ENCODE measurements at regions not wholly inside any gene's neighbourhood (a gene's known extent, or its start where the extent isn't known, plus 50 kb on each side); places are given as distances from the start of the nearest gene placed in this dataset.

DNA sequence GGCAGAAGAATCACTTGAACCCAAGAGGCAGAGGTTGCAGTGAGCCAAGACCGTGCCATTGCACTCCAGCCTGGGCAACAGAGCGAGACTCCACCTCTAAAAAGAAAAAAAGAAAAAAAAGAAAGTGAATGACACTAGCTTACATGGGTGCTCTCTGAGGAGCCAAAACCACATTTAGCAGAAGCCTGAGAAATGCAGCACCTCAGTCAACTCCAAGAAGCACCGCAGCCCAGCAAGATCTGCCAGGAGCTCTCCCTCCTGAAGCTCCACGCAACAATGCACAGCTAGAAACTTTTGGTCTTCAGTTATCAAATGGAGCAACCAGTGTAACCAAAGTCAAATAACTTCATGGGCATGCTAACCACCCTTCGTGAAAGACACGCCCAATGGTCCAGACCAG is 229.1 kb downstream of the SETD4 start:
- H3K4me1 Mint-ChIP-seq (ENCODE audit: unreplicated experiment), result peaks cover 12% of the 10 kb centered on the region
- no peak overlapping the region for H3K27ac Mint-ChIP-seq (ENCODE audit: unreplicated experiment)
- no peaks in the 10 kb centered on the region for H3K9me3 Mint-ChIP-seq (ENCODE audit: unreplicated experiment)
- no peak for DNase-seq (ENCODE audit: low spot score)
- H3K27me3 Mint-ChIP-seq (ENCODE audit: unreplicated experiment), result no peaks in the 10 kb centered on the region
- peaks cover 3% of the 10 kb centered on the region for H3K36me3 Mint-ChIP-seq (ENCODE audit: low read depth, unreplicated experiment)
- TF ChIP-seq CTCF (IDR thresholded peaks at IDR 0.05; ENCODE audit: unreplicated experiment), result no peak
- no peak overlapping the region for H3K4me3 Mint-ChIP-seq (ENCODE audit: unreplicated experiment)

DNA sequence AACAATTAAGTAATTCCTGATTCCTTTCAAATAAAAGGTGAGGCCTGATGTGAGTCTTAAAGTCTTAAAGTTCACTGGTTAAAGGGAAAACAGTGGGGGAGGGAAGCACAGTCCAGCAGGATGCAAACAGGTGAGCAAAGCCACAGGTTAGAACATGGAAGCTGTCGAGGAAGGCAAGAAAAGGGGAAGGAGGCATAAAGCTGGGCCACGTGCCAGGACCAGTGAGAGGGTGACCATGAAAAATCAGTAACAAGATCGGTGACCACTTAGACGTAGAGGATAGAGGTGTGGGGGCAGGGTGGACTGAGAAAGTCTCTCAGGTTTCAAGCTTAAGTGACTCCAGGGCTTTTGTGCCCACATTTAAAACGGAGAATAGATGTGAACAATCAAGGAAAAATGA is 231.3 kb downstream of the SETD4 start:
- no peak for TF ChIP-seq CTCF (IDR thresholded peaks at IDR 0.05; ENCODE audit: unreplicated experiment)
- Mint-ChIP-seq H3K4me3 (ENCODE audit: unreplicated experiment) (no peak overlapping the region), H3K9me3 (ENCODE audit: unreplicated experiment) (no peaks in the 10 kb centered on the region), H3K27ac (ENCODE audit: unreplicated experiment) (no peak overlapping the region), H3K36me3 (ENCODE audit: low read depth, unreplicated experiment) (peaks cover 5% of the 10 kb centered on the region), H3K27me3 (ENCODE audit: unreplicated experiment) (no peaks in the 10 kb centered on the region), H3K4me1 (ENCODE audit: unreplicated experiment) (peaks cover 7% of the 10 kb centered on the region)
- DNase-seq (ENCODE audit: low spot score), result no peak

DNA sequence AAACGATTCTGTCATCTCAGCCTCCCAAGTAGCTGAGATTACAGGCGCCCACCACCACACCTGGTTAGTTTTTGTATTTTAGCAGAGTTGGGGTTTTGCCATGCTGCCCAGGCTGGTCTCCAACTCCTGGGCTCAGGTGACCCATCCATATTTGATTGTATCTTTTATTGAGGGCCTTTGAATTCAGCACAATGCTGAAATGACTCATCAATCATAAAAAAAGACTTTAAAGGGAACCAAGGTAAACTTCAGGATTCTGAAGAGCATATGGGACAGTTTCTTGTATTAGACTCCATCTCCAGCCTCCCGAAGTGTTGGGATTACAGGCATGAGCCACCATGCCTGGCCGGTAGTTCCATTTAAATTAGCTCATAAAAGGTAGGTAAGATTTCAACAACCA is 232.2 kb downstream of the SETD4 start:
- H3K27me3 Mint-ChIP-seq (ENCODE audit: unreplicated experiment), result no peaks in the 10 kb centered on the region
- no peak for TF ChIP-seq CTCF (IDR thresholded peaks at IDR 0.05; ENCODE audit: unreplicated experiment)
- no peak overlapping the region for H3K4me3 Mint-ChIP-seq (ENCODE audit: unreplicated experiment)
- no peak for DNase-seq (ENCODE audit: low spot score)
- H3K36me3 Mint-ChIP-seq (ENCODE audit: low read depth, unreplicated experiment), result peaks cover 8% of the 10 kb centered on the region
- H3K4me1 Mint-ChIP-seq (ENCODE audit: unreplicated experiment), result no peaks in the 10 kb centered on the region
- H3K9me3 Mint-ChIP-seq (ENCODE audit: unreplicated experiment), result peaks cover 3% of the 10 kb centered on the region
- H3K27ac Mint-ChIP-seq (ENCODE audit: unreplicated experiment), result no peak overlapping the region

- H3K4me3 Mint-ChIP-seq (ENCODE audit: unreplicated experiment), result no peak overlapping the region
- no peaks in the 10 kb centered on the region for H3K27me3 Mint-ChIP-seq (ENCODE audit: unreplicated experiment)
- peaks cover 3% of the 10 kb centered on the region for H3K9me3 Mint-ChIP-seq (ENCODE audit: unreplicated experiment)
- no peak for TF ChIP-seq CTCF (IDR thresholded peaks at IDR 0.05; ENCODE audit: unreplicated experiment)
- no peak for DNase-seq (ENCODE audit: low spot score)
- H3K36me3 Mint-ChIP-seq (ENCODE audit: low read depth, unreplicated experiment), result peaks cover 8% of the 10 kb centered on the region
- no peak overlapping the region for H3K27ac Mint-ChIP-seq (ENCODE audit: unreplicated experiment)
- no peaks in the 10 kb centered on the region for H3K4me1 Mint-ChIP-seq (ENCODE audit: unreplicated experiment)
Observed at GRCh38 chr21:35827004-35827403, 233.3 kb downstream of the SETD4 start.

DNA sequence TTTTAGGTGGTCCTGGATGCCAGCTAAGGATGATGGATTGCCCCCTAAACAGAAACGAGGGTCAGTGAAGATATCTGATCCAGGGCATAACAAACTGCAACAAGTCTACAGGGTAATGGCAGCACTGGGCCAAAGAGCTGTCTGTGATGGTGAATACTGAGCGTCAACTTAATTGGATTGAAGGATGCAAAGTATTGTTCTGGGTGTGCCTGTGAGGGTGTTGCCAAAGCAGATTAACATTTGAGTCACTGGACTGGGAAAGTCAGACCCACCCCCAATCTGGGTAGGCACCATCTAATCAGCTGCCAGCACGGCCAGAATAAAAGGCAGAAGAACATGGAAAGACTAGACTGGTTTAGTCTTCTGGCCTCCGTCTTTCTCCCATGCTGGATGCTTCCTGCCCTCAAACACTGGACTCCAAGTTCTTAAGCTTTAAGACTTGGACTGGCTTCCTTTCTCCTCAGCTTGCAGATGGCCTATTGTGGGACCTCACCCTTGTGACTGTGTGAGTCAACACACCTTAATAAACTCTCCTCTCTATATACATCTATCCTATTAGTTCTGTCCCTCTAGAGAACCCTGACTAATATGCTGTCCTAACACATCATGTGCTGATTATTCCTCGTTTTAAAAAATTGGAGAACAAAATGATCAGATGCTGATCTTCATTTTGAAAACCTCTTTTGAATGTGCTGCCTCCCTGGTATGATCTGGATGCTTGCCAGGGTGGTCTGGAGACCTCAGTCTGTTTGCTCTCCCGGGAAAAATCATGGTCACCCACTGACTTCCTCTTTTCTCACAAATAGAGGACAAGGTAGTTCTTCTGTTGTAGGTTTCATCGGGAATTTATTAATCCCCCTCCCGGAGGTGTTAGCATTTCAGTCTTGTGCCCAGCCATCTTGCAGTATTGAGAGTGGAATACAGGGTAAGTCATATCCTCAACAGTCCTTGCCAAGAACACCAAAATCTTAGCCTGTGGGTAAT is 234.7 kb downstream of the SETD4 start:
- Mint-ChIP-seq H3K36me3 (ENCODE audit: low read depth, unreplicated experiment) (peaks cover 5% of the 10 kb centered on the region), H3K27me3 (ENCODE audit: unreplicated experiment) (no peaks in the 10 kb centered on the region), H3K4me1 (ENCODE audit: unreplicated experiment) (no peaks in the 10 kb centered on the region), H3K27ac (ENCODE audit: unreplicated experiment) (no peak overlapping the region), H3K4me3 (ENCODE audit: unreplicated experiment) (no peak overlapping the region), H3K9me3 (ENCODE audit: unreplicated experiment) (peaks cover 3% of the 10 kb centered on the region)
- DNase-seq (ENCODE audit: low spot score), result no peak
- TF ChIP-seq CTCF (IDR thresholded peaks at IDR 0.05; ENCODE audit: unreplicated experiment), result no peak

Measured in endothelial cell (in vitro differentiated cells).